K562 (cell line): ENCODE measurements at regions not wholly inside any gene's neighbourhood (a gene's known extent, or its start where the extent isn't known, plus 50 kb on each side); places are given as distances from the start of the nearest gene placed in this dataset.

Experiments used
- ATAC-seq: fragments of 200-7000 bp; cut with Tn5 transposase; 3 replicates; pipeline ENCODE4 v1.9.1; 2020; ENCODE audit warnings: moderate library complexity
- BruUV-seq: library from RNA; stranded (reverse); fragments of 400-500 nt; replicated peaks from 2 replicates; lab custom pipeline; 2021; lab: Mats Ljungman, UMichigan
- CTCF ChIA-PET: fragments of 300-600 bp; formaldehyde crosslinking; extraction: SDS; loops from one replicate; lab custom pipeline; 2021; ENCODE audit warnings: low intra/inter-chr PET ratio; lab: Yijun Ruan, JAX
- POLR2A ChIA-PET: fragments of 300-600, 350-650 bp; sonication (Branson Sonifier 250); formaldehyde crosslinking; extraction: SDS; loops from one replicate; lab custom pipeline; 2021; ENCODE audit warnings: antibody characterized with exemption, inconsistent platforms; lab: Yijun Ruan, JAX
- DNase-seq, 4 experiments: peaks; one replicate each; pipeline versions ENCODE4 v3.0.0 to v3.0.0-alpha.2; 2011 to 2018; ENCODE audit warnings: low spot score in 3 of 4, mixed read lengths in 3 of 4; ENCODE audit errors: extremely low read depth in 1 of 4
- FAIRE-seq: peaks from 2 replicates; lab custom pipeline; 2011; peaks lifted over from hg19 to GRCh38; lab: Jason Lieb, UNC
- H2AFZ ChIP-seq: 2 replicates; pipeline ENCODE4 v1.6.0; 2011; ENCODE audit warnings: low read depth, low read length, control low read depth, inconsistent platforms
- H3K27ac ChIP-seq: fragments of 200-600 bp; 3 replicates; pipeline ENCODE4 v1.8.0; 2011; ENCODE audit warnings: low read depth, mild to moderate bottlenecking, control low read depth, inconsistent platforms, low read length, moderate library complexity, mixed read lengths; ENCODE audit errors: extremely low read depth
- H3K27me3 ChIP-seq, 2 experiments: fragments of 300-600 bp in 1 of 2; 2 replicates in 1 of 2; 3 replicates in 1 of 2; pipeline versions ENCODE4 v1.6.0 to v1.8.0; 2011; ENCODE audit warnings: inconsistent platforms in 2 of 2, low read length in 2 of 2, mild to moderate bottlenecking in 1 of 2, mixed read lengths in 1 of 2, moderate library complexity in 1 of 2; ENCODE audit not compliant: control insufficient read depth in 2 of 2, insufficient read depth in 2 of 2
- H3K36me3 ChIP-seq: fragments of 300-600 bp; 3 replicates; pipeline ENCODE4 v1.8.0; 2011; ENCODE audit warnings: mild to moderate bottlenecking, low read length, inconsistent platforms; ENCODE audit not compliant: control insufficient read depth, insufficient read depth
- H3K4me1 ChIP-seq, 2 experiments: fragments of 200-600 bp in 1 of 2; replicated peaks in 1 of 2; 2 replicates in 1 of 2; 3 replicates in 1 of 2; pipeline versions ENCODE4 v1.5.1 to v1.8.0; 2011; ENCODE audit warnings: inconsistent platforms in 2 of 2, low read length in 2 of 2, mild to moderate bottlenecking in 1 of 2, mixed read lengths in 1 of 2, moderate library complexity in 1 of 2; ENCODE audit not compliant: control insufficient read depth in 2 of 2, insufficient read depth in 2 of 2
- H3K4me2 ChIP-seq: 2 replicates; pipeline ENCODE4 v1.6.1; 2011; ENCODE audit warnings: low read length, control low read depth, inconsistent platforms, mixed read lengths; ENCODE audit not compliant: insufficient read depth
- H3K4me3 ChIP-seq: fragments of 200-600 bp; sonication (generic), shearing (Covaris generic); 2 replicates; pipeline ENCODE4 v1.5.1; 2016; ENCODE audit warnings: control low read depth, inconsistent platforms
- H3K79me2 ChIP-seq: fragments of 200-600 bp; 3 replicates; pipeline ENCODE4 v1.8.0; 2011; ENCODE audit warnings: low read length, inconsistent platforms; ENCODE audit not compliant: control insufficient read depth, insufficient read depth
- H3K9ac ChIP-seq, 2 experiments: 2 replicates each; pipeline versions ENCODE4 v1.6.0 to v1.6.1; 2011; ENCODE audit warnings: low read depth in 2 of 2, low read length in 2 of 2, control low read depth in 1 of 2, inconsistent platforms in 1 of 2, mild to moderate bottlenecking in 1 of 2, mixed read lengths in 1 of 2; ENCODE audit not compliant: insufficient read depth in 1 of 2
- H3K9me1 ChIP-seq: one replicate; pipeline ENCODE4 v1.6.0; 2011; ENCODE audit warnings: inconsistent platforms, mild to moderate bottlenecking, low read length, moderate library complexity; ENCODE audit not compliant: control insufficient read depth, insufficient read depth
- H3K9me3 ChIP-seq: replicated peaks from 2 replicates; pipeline ENCODE4 v1.5.1; 2011; ENCODE audit warnings: low read depth, low read length, inconsistent platforms; ENCODE audit not compliant: control insufficient read depth, insufficient read depth
- H4K20me1 ChIP-seq: replicated peaks from 2 replicates; pipeline ENCODE4 v1.6.1; 2011; ENCODE audit warnings: low read length, inconsistent platforms, mixed read lengths; ENCODE audit not compliant: control insufficient read depth, insufficient read depth
- EP300 ChIP-seq: IDR thresholded peaks from 2 replicates; pipeline ENCODE4 v1.6.1; 2012; ENCODE audit warnings: low read length, improper control_type of control experiment
- EP400 ChIP-seq: fragments of 450-650 bp; IDR thresholded peaks from 2 replicates; pipeline ENCODE4 v1.6.1; 2017; ENCODE audit warnings: antibody characterized with exemption, mild to moderate bottlenecking, moderate library complexity
- FOSL1 ChIP-seq: fragments of 200-800 bp; sonication (Bioruptor generic); conservative IDR thresholded peaks from 2 replicates; pipeline ENCODE4 v1.6.1; 2016; ENCODE audit warnings: missing genetic modification characterization, missing compliant biosample characterization
- FOXA1 ChIP-seq: fragments of 450-650 bp; IDR thresholded peaks from 2 replicates; pipeline ENCODE4 v1.6.1; 2016; ENCODE audit warnings: mild to moderate bottlenecking, borderline replicate concordance
- KLF16 ChIP-seq: IDR thresholded peaks from 2 replicates; pipeline ENCODE4 v1.6.1; 2016; ENCODE audit warnings: antibody characterized with exemption
- MEIS2 ChIP-seq: fragments of 450-650 bp; IDR thresholded peaks from 2 replicates; pipeline ENCODE4 v1.6.1; 2014; ENCODE audit warnings: mild to moderate bottlenecking; ENCODE audit not compliant: partially characterized antibody
- NCOA2 ChIP-seq, 2 experiments: fragments of 450-650 bp; IDR thresholded peaks; 2 replicates each; pipeline ENCODE4 v1.6.1; 2018; ENCODE audit warnings: mild to moderate bottlenecking in 2 of 2, moderate library complexity in 1 of 2; ENCODE audit not compliant: partially characterized antibody in 2 of 2
- NCOA6 ChIP-seq: fragments of 450-650 bp; IDR thresholded peaks from 2 replicates; pipeline ENCODE4 v1.6.1; 2017; ENCODE audit warnings: mild to moderate bottlenecking
- NFXL1 ChIP-seq: fragments of 450-650 bp; formaldehyde crosslinking; IDR thresholded peaks from 2 replicates; pipeline ENCODE4 v1.4.0; 2021; ENCODE audit warnings: mild to moderate bottlenecking
- NR1H2 ChIP-seq: sonication (generic); formaldehyde crosslinking; IDR thresholded peaks from 2 replicates; pipeline ENCODE4 v1.4.0; 2020; ENCODE audit warnings: mild to moderate bottlenecking, missing genetic modification reagents
- RCOR1 ChIP-seq, 2 experiments: IDR thresholded peaks; 2 replicates each; pipeline ENCODE4 v1.6.1; 2012; ENCODE audit warnings: low read depth in 2 of 2, low read length in 2 of 2, borderline replicate concordance in 1 of 2, improper control_type of control experiment in 1 of 2
- SETDB1 ChIP-seq: IDR thresholded peaks from one replicate; pipeline ENCODE4 v1.6.1; 2012; ENCODE audit warnings: low read length, control low read depth, inconsistent platforms
- XRCC3 ChIP-seq: fragments of 450-650 bp; IDR thresholded peaks from 2 replicates; pipeline ENCODE4 v1.6.1; 2017; ENCODE audit warnings: mild to moderate bottlenecking, moderate library complexity
- ZNF197 ChIP-seq: fragments of 200-800 bp; sonication (Bioruptor generic); IDR thresholded peaks from 2 replicates; pipeline ENCODE4 v1.6.1; 2016; ENCODE audit warnings: low read depth, missing genetic modification characterization, missing compliant biosample characterization
- ZNF584 ChIP-seq: fragments of 200-800 bp; sonication (Bioruptor generic); IDR thresholded peaks from 2 replicates; pipeline ENCODE4 v1.6.1; 2016; ENCODE audit warnings: low read depth, mild to moderate bottlenecking, missing genetic modification characterization, missing compliant biosample characterization
- WGBS: fragments of 100-300 bp; shearing (Covaris generic); methylation state at CpG from one replicate; pipeline ENCODE4 v1.1.6; 2016; ENCODE audit warnings: low coverage, mixed read lengths; ENCODE audit not compliant: insufficient coverage; ENCODE audit errors: missing lambda C conversion rate; 5-methylcytosine and 5-hydroxymethylcytosine counted together
- in situ Hi-C: fragments of 300-500 bp; cut with MboI; formaldehyde crosslinking; loops from 4 replicates; pipeline ENCODE4 v1.15.0; 2018; ENCODE audit warnings: inconsistent platforms, mixed read lengths
- intact Hi-C: fragments of 100-400 bp; cut with micrococcal nuclease; formaldehyde crosslinking; loops from 2 replicates; pipeline ENCODE4 v1.14.2; 2022
- TF ChIP-seq, protein P1 (sequence below): sonication (generic); formaldehyde crosslinking; IDR thresholded peaks from 2 replicates; pipeline ENCODE4 v1.8.0; 2022; ENCODE audit warnings: missing genetic modification reagents, mild to moderate bottlenecking, borderline replicate concordance
- TF ChIP-seq, protein P2 (sequence below): fragments of 250-450 bp; sonication (Bioruptor Pico); IDR thresholded peaks from 2 replicates; pipeline ENCODE4 v1.8.0; 2021; ENCODE audit warnings: borderline replicate concordance, mild to moderate bottlenecking, moderate library complexity; ENCODE audit not compliant: poor library complexity, severe bottlenecking
- TF ChIP-seq, protein P3 (sequence below): sonication (generic); formaldehyde crosslinking; IDR thresholded peaks from 2 replicates; pipeline ENCODE4 v1.8.1; 2023; ENCODE audit warnings: mild to moderate bottlenecking, missing genetic modification reagents

DNA sequence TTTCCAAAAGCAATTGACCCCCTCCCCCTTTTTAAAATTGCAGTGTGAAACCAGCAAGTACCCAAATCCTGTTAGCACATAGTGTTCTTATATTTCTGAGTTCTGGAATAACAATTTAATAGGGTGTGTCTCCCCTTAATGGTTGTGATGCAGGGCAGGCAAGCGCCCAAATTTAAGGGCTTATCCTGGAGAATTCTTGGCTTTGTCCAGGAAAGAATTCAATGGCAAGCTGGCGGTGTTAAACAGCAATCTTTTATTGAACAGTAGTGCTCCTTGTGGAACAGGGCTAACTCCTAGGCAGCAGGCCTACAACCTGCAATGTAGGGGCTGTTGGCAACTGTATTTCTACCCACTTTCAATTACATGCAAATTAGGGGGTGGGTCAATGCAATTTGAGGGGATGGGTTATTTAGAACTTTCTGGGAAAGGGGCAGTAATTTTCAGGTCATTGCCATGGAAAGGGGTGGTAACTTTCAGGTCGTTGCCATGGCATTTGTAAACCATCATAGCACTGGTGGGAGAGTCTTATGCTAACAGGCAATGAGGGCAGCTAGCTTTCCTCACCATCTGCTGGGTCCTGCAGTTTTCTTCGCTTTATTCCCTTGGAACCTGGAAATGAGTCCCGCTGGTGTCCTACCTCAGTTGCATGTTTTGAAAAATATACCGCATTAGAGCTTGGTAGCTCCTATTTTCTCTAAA lies 149.0 kb upstream of the KCTD1 start:
- H3K9ac ChIP-seq = no peak overlapping the region
- H3K4me3 ChIP-seq = no peak overlapping the region
- ChIA-PET CTCF (no interaction called here), POLR2A (no interaction called here)
- H3K9me3 ChIP-seq = no peaks in the 10 kb centered on the region
- TF ChIP-seq, protein P1, sequence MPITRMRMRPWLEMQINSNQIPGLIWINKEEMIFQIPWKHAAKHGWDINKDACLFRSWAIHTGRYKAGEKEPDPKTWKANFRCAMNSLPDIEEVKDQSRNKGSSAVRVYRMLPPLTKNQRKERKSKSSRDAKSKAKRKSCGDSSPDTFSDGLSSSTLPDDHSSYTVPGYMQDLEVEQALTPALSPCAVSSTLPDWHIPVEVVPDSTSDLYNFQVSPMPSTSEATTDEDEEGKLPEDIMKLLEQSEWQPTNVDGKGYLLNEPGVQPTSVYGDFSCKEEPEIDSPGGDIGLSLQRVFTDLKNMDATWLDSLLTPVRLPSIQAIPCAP (CRISPR knock-in tag) = no peak
- TF ChIP-seq ZNF584 (no peak), FOXA1 (no peak), KLF16 (no peak), ZNF197 (CRISPR knock-in tag) (no peak), XRCC3 (no peak), NCOA2 (IDR thresholded peaks at IDR 0.05; ENCODE audit: partially characterized antibody in 2 of 2) (no peak), FOSL1 (no peak), NFXL1 (no peak), NCOA6 (no peak), SETDB1 (no peak), RCOR1 (IDR thresholded peaks at IDR 0.05; ENCODE audit: borderline replicate concordance in 1 of 2, low read depth in 2 of 2, low read length in 2 of 2) (no peak), MEIS2 (no peak), NR1H2 (CRISPR knock-in tag) (no peak), EP300 (no peak), EP400 (no peak)
- TF ChIP-seq, protein P2, sequence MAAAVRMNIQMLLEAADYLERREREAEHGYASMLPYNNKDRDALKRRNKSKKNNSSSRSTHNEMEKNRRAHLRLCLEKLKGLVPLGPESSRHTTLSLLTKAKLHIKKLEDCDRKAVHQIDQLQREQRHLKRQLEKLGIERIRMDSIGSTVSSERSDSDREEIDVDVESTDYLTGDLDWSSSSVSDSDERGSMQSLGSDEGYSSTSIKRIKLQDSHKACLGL (CRISPR knock-in tag) = no peak
- TF ChIP-seq, protein P3, sequence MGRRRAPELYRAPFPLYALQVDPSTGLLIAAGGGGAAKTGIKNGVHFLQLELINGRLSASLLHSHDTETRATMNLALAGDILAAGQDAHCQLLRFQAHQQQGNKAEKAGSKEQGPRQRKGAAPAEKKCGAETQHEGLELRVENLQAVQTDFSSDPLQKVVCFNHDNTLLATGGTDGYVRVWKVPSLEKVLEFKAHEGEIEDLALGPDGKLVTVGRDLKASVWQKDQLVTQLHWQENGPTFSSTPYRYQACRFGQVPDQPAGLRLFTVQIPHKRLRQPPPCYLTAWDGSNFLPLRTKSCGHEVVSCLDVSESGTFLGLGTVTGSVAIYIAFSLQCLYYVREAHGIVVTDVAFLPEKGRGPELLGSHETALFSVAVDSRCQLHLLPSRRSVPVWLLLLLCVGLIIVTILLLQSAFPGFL = no peak
- H4K20me1 ChIP-seq = no peaks in the 10 kb centered on the region
- no peaks in the 10 kb centered on the region for H3K9me1 ChIP-seq
- FAIRE-seq (no peak), DNase-seq (no peak), ATAC-seq (no peak)
- H3K4me2 ChIP-seq = no peak overlapping the region
- H3K4me1 ChIP-seq = no peaks in the 10 kb centered on the region
- intact Hi-C loops = no loop called here
- H3K36me3 ChIP-seq = no peaks in the 10 kb centered on the region
- no peak overlapping the region for H3K27ac ChIP-seq
- in situ Hi-C loops = no loop called here
- H3K27me3 ChIP-seq = no peaks in the 10 kb centered on the region
- no peaks in the 10 kb centered on the region for H3K79me2 ChIP-seq
- BruUV-seq = no TSS peak
- H2AFZ ChIP-seq = no peak overlapping the region
- WGBS = 4% methylated on average over 6 of the region's 6 CpGs
